SK-N-SH treated with all-trans-retinoic acid at 6 μM for 48 hours (cell line): ENCODE measurements at regions not wholly inside any gene's neighbourhood (a gene's known extent, or its start where the extent isn't known, plus 50 kb on each side); places are given as distances from the start of the nearest gene placed in this dataset.

Source experiments
- ARNTL ChIP-seq: fragments of 450-650 bp; formaldehyde crosslinking; IDR thresholded peaks from 2 replicates; pipeline ENCODE4 v1.5.0; 2020; ENCODE audit warnings: low read depth, mild to moderate bottlenecking, moderate library complexity, borderline replicate concordance
- BACH2 ChIP-seq: fragments of 250-450 bp; sonication (Bioruptor Pico); IDR thresholded peaks from 2 replicates; pipeline ENCODE4 v1.9.0; 2021; ENCODE audit warnings: mild to moderate bottlenecking, borderline replicate concordance
- ESRRG ChIP-seq: fragments of 250-450 bp; sonication (Bioruptor Pico); IDR thresholded peaks from 2 replicates; pipeline ENCODE4 v1.6.1; 2021; ENCODE audit warnings: mild to moderate bottlenecking
- ISL1 ChIP-seq: fragments of 250-450 bp; sonication (Bioruptor Pico); IDR thresholded peaks from 2 replicates; pipeline ENCODE4 v2.1.2; 2022; ENCODE audit warnings: mild to moderate bottlenecking, moderate library complexity
- ZNF8 ChIP-seq: fragments of 450-650 bp; formaldehyde crosslinking; IDR thresholded peaks from 2 replicates; pipeline ENCODE4 v1.5.0; 2020; ENCODE audit warnings: mild to moderate bottlenecking, moderate library complexity
- TF ChIP-seq, protein P1 (sequence below): fragments of 250-450 bp; sonication (Bioruptor Pico); IDR thresholded peaks from 2 replicates; pipeline ENCODE4 v1.5.0; 2020; ENCODE audit warnings: mild to moderate bottlenecking, moderate library complexity

- TF ChIP-seq ZNF8 (CRISPR knock-in tag) (no peak), ESRRG (CRISPR knock-in tag) (no peak), BACH2 (CRISPR knock-in tag) (no peak), ISL1 (no peak), ARNTL (CRISPR knock-in tag) (no peak)
- TF ChIP-seq, protein P1, sequence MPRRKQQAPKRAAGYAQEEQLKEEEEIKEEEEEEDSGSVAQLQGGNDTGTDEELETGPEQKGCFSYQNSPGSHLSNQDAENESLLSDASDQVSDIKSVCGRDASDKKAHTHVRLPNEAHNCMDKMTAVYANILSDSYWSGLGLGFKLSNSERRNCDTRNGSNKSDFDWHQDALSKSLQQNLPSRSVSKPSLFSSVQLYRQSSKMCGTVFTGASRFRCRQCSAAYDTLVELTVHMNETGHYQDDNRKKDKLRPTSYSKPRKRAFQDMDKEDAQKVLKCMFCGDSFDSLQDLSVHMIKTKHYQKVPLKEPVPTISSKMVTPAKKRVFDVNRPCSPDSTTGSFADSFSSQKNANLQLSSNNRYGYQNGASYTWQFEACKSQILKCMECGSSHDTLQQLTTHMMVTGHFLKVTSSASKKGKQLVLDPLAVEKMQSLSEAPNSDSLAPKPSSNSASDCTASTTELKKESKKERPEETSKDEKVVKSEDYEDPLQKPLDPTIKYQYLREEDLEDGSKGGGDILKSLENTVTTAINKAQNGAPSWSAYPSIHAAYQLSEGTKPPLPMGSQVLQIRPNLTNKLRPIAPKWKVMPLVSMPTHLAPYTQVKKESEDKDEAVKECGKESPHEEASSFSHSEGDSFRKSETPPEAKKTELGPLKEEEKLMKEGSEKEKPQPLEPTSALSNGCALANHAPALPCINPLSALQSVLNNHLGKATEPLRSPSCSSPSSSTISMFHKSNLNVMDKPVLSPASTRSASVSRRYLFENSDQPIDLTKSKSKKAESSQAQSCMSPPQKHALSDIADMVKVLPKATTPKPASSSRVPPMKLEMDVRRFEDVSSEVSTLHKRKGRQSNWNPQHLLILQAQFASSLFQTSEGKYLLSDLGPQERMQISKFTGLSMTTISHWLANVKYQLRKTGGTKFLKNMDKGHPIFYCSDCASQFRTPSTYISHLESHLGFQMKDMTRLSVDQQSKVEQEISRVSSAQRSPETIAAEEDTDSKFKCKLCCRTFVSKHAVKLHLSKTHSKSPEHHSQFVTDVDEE (CRISPR knock-in tag), result no peak
Observed at GRCh38 chr9:90128587-90129190, 513.9 kb downstream of the DIRAS2 start.
